ENCODE measurements at regions not wholly inside any gene's neighbourhood (a gene's known extent, or its start where the extent isn't known, plus 50 kb on each side); places are given as distances from the start of the nearest gene placed in this dataset.

- intact Hi-C loops (cut with micrococcal nuclease) (no loop called here), dilution Hi-C loops (cut with HindIII; ENCODE audit: low sequenced_read_pairs, unreplicated experiment) (no loop called here), in situ Hi-C loops (cut with MboI; ENCODE audit: low sequenced_read_pairs) (no loop called here)
- no peak for ATAC-seq (ENCODE audit: low read depth)
- Histone ChIP-seq H3K27ac (ENCODE audit: insufficient read depth, low read length) (no peak overlapping the region), H3K79me1 (ENCODE audit: low read depth in 1 of 2, low read length in 2 of 2) (no peaks in the 10 kb centered on the region), H2BK5ac (ENCODE audit: low read depth, low read length, poor library complexity, severe bottlenecking) (no peak overlapping the region), H4K20me1 (ENCODE audit: insufficient read depth, low read length) (no peaks in the 10 kb centered on the region), H3K23ac (ENCODE audit: low read depth, low read length) (no peak overlapping the region; the same call in 1 of the 2 replicates), H3K27me3 (ENCODE audit: control insufficient read depth, insufficient read depth, low read length) (0 out of 2 replicates have a peak, but pooled peaks cover 2% of the 10 kb centered on the region), H3K4me2 (ENCODE audit: low read depth, low read length) (no peak overlapping the region), H2AFZ (replicated peaks; ENCODE audit: low read length, poor library complexity) (no peak overlapping the region), H2AK5ac (ENCODE audit: low read depth, low read length) (no peak overlapping the region), H2BK120ac (ENCODE audit: low read depth, low read length) (no peak overlapping the region), H3K4me1 (ENCODE audit: control insufficient read depth, insufficient read depth, low read length) (no peaks in the 10 kb centered on the region), H2BK15ac (ENCODE audit: low read depth, low read length) (no peak overlapping the region), H2AK9ac (replicated peaks; ENCODE audit: low read depth, low read length, poor library complexity) (no peak overlapping the region), H3K4me3 (ENCODE audit: insufficient read depth, low read depth, low read length) (no peak overlapping the region), H3K14ac (replicated peaks; ENCODE audit: low read depth, low read length) (no peak overlapping the region), H3K9ac (ENCODE audit: low read depth, low read length) (no peak overlapping the region), H4K5ac (ENCODE audit: low read depth, low read length) (no peak overlapping the region), H3K4ac (ENCODE audit: low read depth, low read length) (no peak overlapping the region), H3K9me1 (ENCODE audit: insufficient read depth, low read length) (no peaks in the 10 kb centered on the region), H2BK20ac (ENCODE audit: low read depth, low read length) (no peak overlapping the region), H3K18ac (ENCODE audit: low read depth, low read length) (no peak overlapping the region), H3K36me3 (ENCODE audit: control insufficient read depth, insufficient read depth, low read length) (no peaks in the 10 kb centered on the region), H4K8ac (ENCODE audit: low read depth in 2 of 2, low read length in 2 of 2) (no peak overlapping the region), H3K56ac (ENCODE audit: extremely low read depth, insufficient read depth, low read length) (no peak overlapping the region), H4K91ac (ENCODE audit: insufficient read depth, low read depth, low read length) (no peak overlapping the region), H3K9me3 (ENCODE audit: control insufficient read depth, insufficient read depth, low read length) (no peaks in the 10 kb centered on the region)
- POLR2A ChIA-PET (ENCODE audit: unreplicated experiment): no interaction called here
- TF ChIP-seq, protein P1, sequence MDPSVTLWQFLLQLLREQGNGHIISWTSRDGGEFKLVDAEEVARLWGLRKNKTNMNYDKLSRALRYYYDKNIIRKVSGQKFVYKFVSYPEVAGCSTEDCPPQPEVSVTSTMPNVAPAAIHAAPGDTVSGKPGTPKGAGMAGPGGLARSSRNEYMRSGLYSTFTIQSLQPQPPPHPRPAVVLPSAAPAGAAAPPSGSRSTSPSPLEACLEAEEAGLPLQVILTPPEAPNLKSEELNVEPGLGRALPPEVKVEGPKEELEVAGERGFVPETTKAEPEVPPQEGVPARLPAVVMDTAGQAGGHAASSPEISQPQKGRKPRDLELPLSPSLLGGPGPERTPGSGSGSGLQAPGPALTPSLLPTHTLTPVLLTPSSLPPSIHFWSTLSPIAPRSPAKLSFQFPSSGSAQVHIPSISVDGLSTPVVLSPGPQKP (IDR thresholded peaks at IDR 0.05; ENCODE audit: borderline replicate concordance, low read depth, low read length): no peak
- no peak for TF ChIP-seq POLR2A (IDR thresholded peaks at IDR 0.05; ENCODE audit: low read depth, low read length)
- TF ChIP-seq BHLHE40 (IDR thresholded peaks at IDR 0.05; ENCODE audit: low read depth, low read length): no peak
- TF ChIP-seq MAZ (IDR thresholded peaks at IDR 0.05; ENCODE audit: borderline replicate concordance, low read depth, low read length): no peak
- TF ChIP-seq CHD1 (IDR thresholded peaks at IDR 0.05; ENCODE audit: low read depth, low read length): no peak
- no peak for TF ChIP-seq MAFK (IDR thresholded peaks at IDR 0.05; ENCODE audit: low read depth, low read length)
- TF ChIP-seq, protein P2, sequence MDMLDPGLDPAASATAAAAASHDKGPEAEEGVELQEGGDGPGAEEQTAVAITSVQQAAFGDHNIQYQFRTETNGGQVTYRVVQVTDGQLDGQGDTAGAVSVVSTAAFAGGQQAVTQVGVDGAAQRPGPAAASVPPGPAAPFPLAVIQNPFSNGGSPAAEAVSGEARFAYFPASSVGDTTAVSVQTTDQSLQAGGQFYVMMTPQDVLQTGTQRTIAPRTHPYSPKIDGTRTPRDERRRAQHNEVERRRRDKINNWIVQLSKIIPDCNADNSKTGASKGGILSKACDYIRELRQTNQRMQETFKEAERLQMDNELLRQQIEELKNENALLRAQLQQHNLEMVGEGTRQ (IDR thresholded peaks at IDR 0.05; ENCODE audit: low read depth, low read length): no peak
- no peak for TF ChIP-seq CTCF (conservative IDR thresholded peaks at IDR 0.05; ENCODE audit: low read depth, low read length)
- no peak for TF ChIP-seq RAD21 (IDR thresholded peaks at IDR 0.05; ENCODE audit: low read length)
- no peak for TF ChIP-seq NFE2L2 (IDR thresholded peaks at IDR 0.05; ENCODE audit: low read depth, low read length)
- no peak for TF ChIP-seq FOS (IDR thresholded peaks at IDR 0.05; ENCODE audit: low read depth, low read length)
- no peak for TF ChIP-seq MXI1 (IDR thresholded peaks at IDR 0.05; ENCODE audit: borderline replicate concordance, low read depth, low read length)
- TF ChIP-seq CEBPB (IDR thresholded peaks at IDR 0.05; ENCODE audit: low read depth, low read length): no peak
- TF ChIP-seq RFX5 (IDR thresholded peaks at IDR 0.05; ENCODE audit: low read depth, low read length): no peak
- TF ChIP-seq RCOR1 (IDR thresholded peaks at IDR 0.05; ENCODE audit: insufficient replicate concordance, low read length): no peak
- TF ChIP-seq SMC3 (IDR thresholded peaks at IDR 0.05; ENCODE audit: low read depth, low read length): no peak
- no TSS peak for BruUV-seq (replicated peaks)
- DNase-seq: no peak
- WGBS, 2 experiments (ENCODE audit: extremely low coverage in 2 of 2, insufficient read length in 1 of 2): no CpG with 5 or more reads among the region's 2 CpGs
- CTCF ChIA-PET: no interaction called here
Observed at GRCh38 chr1:212208978-212209644, 76.1 kb upstream of the PPP2R5A start.
